Astrocyte (in vitro differentiated cells and primary cell): ENCODE measurements at regions not wholly inside any gene's neighbourhood (a gene's known extent, or its start where the extent isn't known, plus 50 kb on each side); places are given as distances from the start of the nearest gene placed in this dataset.

ENCODE experiments used
- CTCF ChIP-seq: IDR thresholded peaks from 2 replicates; pipeline ENCODE4 v1.5.1; 2011; ENCODE audit warnings: low read depth, mild to moderate bottlenecking, inconsistent platforms, low read length, moderate library complexity; ENCODE audit not compliant: insufficient read depth
- EZH2 ChIP-seq: IDR thresholded peaks from 2 replicates; pipeline ENCODE4 v1.6.1; 2012; ENCODE audit warnings: mild to moderate bottlenecking, low read length, inconsistent platforms; ENCODE audit not compliant: insufficient read depth

GRCh38 chr7:115081772-115082171 lies 159.9 kb downstream of the MDFIC start:
- no peak for TF ChIP-seq EZH2
- no peak for TF ChIP-seq CTCF
